A549 (cell line): ENCODE measurements at regions not wholly inside any gene's neighbourhood (a gene's known extent, or its start where the extent isn't known, plus 50 kb on each side); places are given as distances from the start of the nearest gene placed in this dataset.

Source experiments
- ATAC-seq, 2 experiments: fragments of 200-7000 bp in 1 of 2; fragments of >200 bp in 1 of 2; cut with Nextera tagmentation in 1 of 2; cut with Tn5 transposase in 1 of 2; 3 replicates each; pipeline versions ENCODE4 v1.8.0 to v1.9.1; 2018 to 2020; ENCODE audit warnings: mild to moderate bottlenecking in 1 of 2, moderate library complexity in 1 of 2
- CTCF ChIA-PET: fragments of 300-600 bp; sonication (Branson Sonifier 250); formaldehyde crosslinking; extraction: SDS; loops from one replicate; lab custom pipeline; 2021; ENCODE audit warnings: antibody characterized with exemption, inconsistent platforms; lab: Yijun Ruan, JAX
- POLR2A ChIA-PET: fragments of 350-600 bp; formaldehyde crosslinking; extraction: SDS; loops from one replicate; lab custom pipeline; 2021; ENCODE audit warnings: antibody characterized with exemption, inconsistent platforms; lab: Yijun Ruan, JAX
- DNase-seq, 2 experiments: peaks; one replicate each; pipeline versions ENCODE4 v3.0.0 to v3.0.0-alpha.2; 2011 to 2016; ENCODE audit warnings: low read depth in 1 of 2, low spot score in 1 of 2
- FAIRE-seq: peaks from 2 replicates; lab custom pipeline; 2011; peaks lifted over from hg19 to GRCh38; lab: Jason Lieb, UNC
- H3K27ac ChIP-seq, 2 experiments: fragments of >200 bp; sonication (Bioruptor Twin); formaldehyde crosslinking; 3 replicates each; pipeline ENCODE4 v1.5.1; 2016 to 2017
- H3K4me1 ChIP-seq: fragments of >200 bp; sonication (Bioruptor Twin); formaldehyde crosslinking; 3 replicates; pipeline ENCODE4 v1.6.1; 2016
- H3K4me2 ChIP-seq: fragments of >200 bp; sonication (Bioruptor Twin); formaldehyde crosslinking; 3 replicates; pipeline ENCODE4 v1.6.1; 2016
- H3K4me3 ChIP-seq: fragments of >200 bp; sonication (Bioruptor Twin); formaldehyde crosslinking; 3 replicates; pipeline ENCODE4 v1.5.1; 2016
- H3K9me3 ChIP-seq: fragments of >200 bp; sonication (Bioruptor Twin); formaldehyde crosslinking; 3 replicates; pipeline ENCODE4 v1.6.1; 2016
- BCL3 ChIP-seq: fragments of >200 bp; sonication (Bioruptor Twin); formaldehyde crosslinking; IDR thresholded peaks from 3 replicates; pipeline ENCODE4 v1.6.1; 2016
- BHLHE40 ChIP-seq: IDR thresholded peaks from 2 replicates; pipeline ENCODE4 v1.6.1; 2012; ENCODE audit warnings: low read depth, low read length, inconsistent platforms
- CBX2 ChIP-seq: fragments of 200-600 bp; sonication (generic); IDR thresholded peaks from 2 replicates; pipeline ENCODE4 v1.6.1; 2016; ENCODE audit warnings: low read depth, mild to moderate bottlenecking, borderline replicate concordance
- CEBPB ChIP-seq, 2 experiments: fragments of >200 bp in 1 of 2; sonication (Bioruptor Twin) in 1 of 2; formaldehyde crosslinking in 1 of 2; IDR thresholded peaks; 2 replicates each; pipeline ENCODE4 v1.6.1; 2012 to 2016
- CHD2 ChIP-seq: fragments of 150-350 bp; IDR thresholded peaks from 2 replicates; pipeline ENCODE4 v1.6.1; 2014; ENCODE audit warnings: low read length; ENCODE audit not compliant: partially characterized antibody
- CHD4 ChIP-seq: fragments of 200-600 bp; sonication (generic); IDR thresholded peaks from 2 replicates; pipeline ENCODE4 v1.6.1; 2016; ENCODE audit warnings: antibody characterized with exemption, mild to moderate bottlenecking, borderline replicate concordance
- CTCF ChIP-seq: fragments of >200 bp; sonication (Bioruptor Twin); formaldehyde crosslinking; IDR thresholded peaks from 3 replicates; pipeline ENCODE4 v1.5.1; 2016
- EHF ChIP-seq: fragments of 250-450 bp; sonication (Bioruptor Pico); IDR thresholded peaks from 2 replicates; pipeline ENCODE4 v1.5.0; 2020; ENCODE audit warnings: mild to moderate bottlenecking
- EP300 ChIP-seq, 2 experiments: fragments of >200 bp; sonication (Bioruptor Twin); formaldehyde crosslinking; IDR thresholded peaks; 2 replicates in 1 of 2; 3 replicates in 1 of 2; pipeline ENCODE4 v1.6.1; 2016 to 2017
- ESRRA ChIP-seq: fragments of 150-350 bp; IDR thresholded peaks from 2 replicates; pipeline ENCODE4 v1.6.1; 2014; ENCODE audit warnings: mild to moderate bottlenecking, low read length, borderline replicate concordance
- FOSB ChIP-seq: fragments of 250-450 bp; sonication (Bioruptor Pico); IDR thresholded peaks from 2 replicates; pipeline ENCODE4 v1.5.0; 2020; ENCODE audit warnings: mild to moderate bottlenecking, moderate library complexity
- HDAC2 ChIP-seq: fragments of 200-600 bp; sonication (generic); IDR thresholded peaks from 2 replicates; pipeline ENCODE4 v1.6.1; 2016
- HEYL ChIP-seq: fragments of 250-450 bp; sonication (Bioruptor Pico); IDR thresholded peaks from 2 replicates; pipeline ENCODE4 v1.8.0; 2021; ENCODE audit warnings: mild to moderate bottlenecking, moderate library complexity
- MAFK ChIP-seq: fragments of 450-650 bp; IDR thresholded peaks from 2 replicates; pipeline ENCODE4 v1.6.1; 2014; ENCODE audit not compliant: partially characterized antibody
- NFE2L2 ChIP-seq: fragments of 150-350 bp; conservative IDR thresholded peaks from 2 replicates; pipeline ENCODE4 v1.6.1; 2014; ENCODE audit warnings: low read length
- POLR2A ChIP-seq: IDR thresholded peaks from 2 replicates; pipeline ENCODE4 v1.6.1; 2012; ENCODE audit warnings: mild to moderate bottlenecking, low read length
- POLR2AphosphoS2 ChIP-seq: conservative IDR thresholded peaks from 2 replicates; pipeline ENCODE4 v1.6.1; 2012; ENCODE audit warnings: low read length, improper control_type of control experiment, inconsistent platforms
- RARB ChIP-seq: fragments of 250-450 bp; sonication (Bioruptor Pico); IDR thresholded peaks from 2 replicates; pipeline ENCODE4 v1.8.0; 2021; ENCODE audit warnings: mild to moderate bottlenecking, moderate library complexity
- RCOR1 ChIP-seq: fragments of 150-350 bp; IDR thresholded peaks from 2 replicates; pipeline ENCODE4 v1.6.1; 2014; ENCODE audit warnings: antibody characterized with exemption, low read length, low read depth
- SMC3 ChIP-seq: fragments of >200 bp; sonication (Bioruptor Twin); formaldehyde crosslinking; IDR thresholded peaks from 3 replicates; pipeline ENCODE4 v1.6.1; 2018; ENCODE audit warnings: inconsistent platforms
- ZFP36 ChIP-seq: fragments of 450-650 bp; IDR thresholded peaks from 2 replicates; pipeline ENCODE4 v1.6.1; 2014; ENCODE audit warnings: borderline replicate concordance; ENCODE audit not compliant: partially characterized antibody
- ZNF302 ChIP-seq: fragments of 250-450 bp; sonication (Bioruptor Pico); IDR thresholded peaks from 2 replicates; pipeline ENCODE4 v1.9.0; 2021; ENCODE audit warnings: inconsistent platforms, mild to moderate bottlenecking, moderate library complexity
- WGBS: methylation state at CpG from one replicate; pipeline ENCODE4 v1.1.6; 2017; ENCODE audit errors: missing lambda C conversion rate; 5-methylcytosine and 5-hydroxymethylcytosine counted together
- TF ChIP-seq, protein P1 (sequence below): IDR thresholded peaks from 2 replicates; pipeline ENCODE4 v1.6.1; 2012; ENCODE audit warnings: low read depth, borderline replicate concordance

DNA sequence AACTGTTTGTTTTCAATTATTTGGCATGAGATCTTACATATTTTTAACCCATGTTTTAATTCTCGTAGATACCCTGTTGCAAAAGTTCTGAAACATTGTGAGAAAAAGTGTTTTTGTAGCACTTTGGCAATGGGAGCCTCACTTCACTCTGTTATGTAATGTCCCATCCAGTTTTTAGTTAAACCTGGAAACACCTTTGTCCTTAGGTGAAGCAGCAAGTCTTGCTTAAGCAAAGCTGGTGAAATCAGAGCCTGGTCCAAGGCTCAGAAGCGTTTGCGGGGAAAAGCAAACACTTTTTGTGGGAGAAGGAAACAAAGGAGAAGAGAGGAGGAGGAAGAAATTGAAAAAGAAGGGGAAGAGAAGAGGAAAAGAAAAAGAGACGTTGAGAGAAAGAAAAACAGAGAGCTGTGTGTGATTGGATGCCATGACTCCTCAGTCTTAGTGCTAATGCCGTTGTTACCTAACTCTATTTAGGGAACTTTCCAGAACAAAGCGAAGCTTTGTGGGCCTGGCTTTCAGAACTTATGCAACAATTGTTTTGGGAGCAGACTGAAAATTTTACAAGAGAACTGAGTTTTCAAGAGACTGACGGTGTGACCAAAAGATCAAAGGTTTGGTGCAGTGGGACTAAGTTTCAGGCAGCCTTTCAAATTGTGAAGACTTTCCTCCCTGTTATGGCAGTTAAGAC is 93.1 kb downstream of the NTMT2 start:
- Histone ChIP-seq H3K4me2 (no peak overlapping the region), H3K4me1 (no peaks in the 10 kb centered on the region), H3K4me3 (no peak overlapping the region), H3K9me3 (no peaks in the 10 kb centered on the region), H3K27ac (no peak overlapping the region)
- no peak for DNase-seq
- ATAC-seq = no peak
- no peak for TF ChIP-seq EP300 (IDR thresholded peaks at IDR 0.05)
- no peak for TF ChIP-seq MAFK
- no peak for TF ChIP-seq CEBPB (IDR thresholded peaks at IDR 0.05)
- no peak for TF ChIP-seq CHD4
- TF ChIP-seq, protein P1, sequence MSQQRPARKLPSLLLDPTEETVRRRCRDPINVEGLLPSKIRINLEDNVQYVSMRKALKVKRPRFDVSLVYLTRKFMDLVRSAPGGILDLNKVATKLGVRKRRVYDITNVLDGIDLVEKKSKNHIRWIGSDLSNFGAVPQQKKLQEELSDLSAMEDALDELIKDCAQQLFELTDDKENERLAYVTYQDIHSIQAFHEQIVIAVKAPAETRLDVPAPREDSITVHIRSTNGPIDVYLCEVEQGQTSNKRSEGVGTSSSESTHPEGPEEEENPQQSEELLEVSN = no peak
- TF ChIP-seq NFE2L2 = no peak
- TF ChIP-seq ZNF302 (CRISPR knock-in tag) = no peak
- no peak for TF ChIP-seq CBX2
- TF ChIP-seq ESRRA = no peak
- 24% methylated on average over 7 of the region's 7 CpGs for WGBS
- ChIA-PET POLR2A (no interaction called here), CTCF (no interaction called here)
- FAIRE-seq = no peak

- TF ChIP-seq SMC3 = no peak
- no peak for TF ChIP-seq EP300 (IDR thresholded peaks at IDR 0.05)
- TF ChIP-seq HDAC2 = no peak
- TF ChIP-seq RARB (CRISPR knock-in tag) = no peak
- TF ChIP-seq HEYL = no peak
- TF ChIP-seq CHD2 = no peak
- TF ChIP-seq POLR2A = no peak
- TF ChIP-seq POLR2AphosphoS2 = no peak
- Histone ChIP-seq H3K9me3 (no peaks in the 10 kb centered on the region), H3K4me1 (no peaks in the 10 kb centered on the region), H3K4me2 (no peak overlapping the region), H3K27ac (no peak overlapping the region), H3K4me3 (no peak overlapping the region)
- FAIRE-seq (no peak), DNase-seq (no peak), ATAC-seq (no peak)
- WGBS = 6% methylated on average over 3 of the region's 3 CpGs
- ChIA-PET POLR2A (no interaction called here), CTCF (no interaction called here)
These were observed 93.7 kb downstream of the NTMT2 start for GRCh38 chr1:170239445-170239844.

GRCh38 chr1:170240409-170240808 is 94.7 kb downstream of the NTMT2 start:
- Histone ChIP-seq H3K4me3 (no peak overlapping the region), H3K9me3 (no peaks in the 10 kb centered on the region), H3K4me1 (no peaks in the 10 kb centered on the region), H3K4me2 (no peak overlapping the region), H3K27ac (no peak overlapping the region)
- CTCF ChIA-PET = no interaction called here
- TF ChIP-seq POLR2A = no peak
- TF ChIP-seq BHLHE40 = no peak
- no peak for TF ChIP-seq CTCF
- no peak for TF ChIP-seq ZFP36
- no peak for TF ChIP-seq RCOR1
- no peak for TF ChIP-seq HDAC2
- TF ChIP-seq ESRRA = no peak
- TF ChIP-seq SMC3 = no peak
- TF ChIP-seq BCL3 = no peak
- TF ChIP-seq FOSB = no peak
- no peak for TF ChIP-seq EHF (CRISPR knock-in tag)
- FAIRE-seq (no peak), ATAC-seq (no peak), DNase-seq (no peak)
- WGBS = 55% methylated on average over 2 of the region's 2 CpGs
- POLR2A ChIA-PET = no interaction called here
